ENCODE measurements at regions not wholly inside any gene's neighbourhood (a gene's known extent, or its start where the extent isn't known, plus 50 kb on each side); places are given as distances from the start of the nearest gene placed in this dataset.

DNA sequence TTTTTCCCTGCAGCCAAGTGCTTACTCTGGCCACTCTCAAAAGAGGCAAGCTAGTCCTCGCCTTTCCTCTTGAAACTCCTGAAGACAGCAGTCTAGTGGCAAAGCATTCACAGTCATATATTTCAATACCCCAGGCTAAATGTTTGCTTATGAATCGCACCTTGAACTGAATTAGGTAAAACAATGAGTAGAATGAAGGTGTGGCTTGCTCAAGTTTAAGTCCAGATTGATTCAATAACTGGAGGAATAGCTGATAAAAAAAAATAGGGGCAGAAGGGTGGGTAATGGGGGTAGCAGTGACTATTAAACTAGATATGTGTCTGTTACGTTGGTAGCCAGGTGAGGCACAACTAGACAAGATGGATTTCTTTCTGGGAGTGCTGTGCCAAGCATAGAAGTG, 88.2 kb upstream of the EPB41L3 start:
- Histone ChIP-seq H3K36me3 (ENCODE audit: insufficient read depth) (no peaks in the 10 kb centered on the region), H3K4me3 (no peak overlapping the region), H4K20me1 (replicated peaks; ENCODE audit: insufficient read depth) (no peaks in the 10 kb centered on the region), H3F3A (replicated peaks; ENCODE audit: low read depth) (no peaks in the 10 kb centered on the region), H3K79me2 (replicated peaks; ENCODE audit: insufficient read depth) (no peaks in the 10 kb centered on the region), H3K4me2 (no peak overlapping the region), H3K27me3 (ENCODE audit: insufficient read depth) (peaks cover 54% of the 10 kb centered on the region), H3K27ac (ENCODE audit: low read depth) (no peak overlapping the region), H3K9me2 (ENCODE audit: insufficient read depth) (no peaks in the 10 kb centered on the region), H2AFZ (no peak overlapping the region), H3K4me1 (ENCODE audit: insufficient read depth) (no peaks in the 10 kb centered on the region; the same call in 1 of the 2 replicates)
- DNase-seq (ENCODE audit: low spot score) (no peak), ATAC-seq (no peak)
- H3K4me1 Mint-ChIP-seq = peaks cover 10% of the 10 kb centered on the region; the same call in 1 of the 3 replicates
- TF ChIP-seq CREB1 (CRISPR knock-in tag; IDR thresholded peaks at IDR 0.05; ENCODE audit: low read depth) (no peak), JUNB (IDR thresholded peaks at IDR 0.05; ENCODE audit: unreplicated experiment) (no peak), NANOG (IDR thresholded peaks at IDR 0.05; ENCODE audit: borderline replicate concordance) (no peak), POLR2AphosphoS5 (IDR thresholded peaks at IDR 0.05; ENCODE audit: low read depth) (no peak), ZNF331 (CRISPR knock-in tag; IDR thresholded peaks at IDR 0.05; ENCODE audit: low read depth) (no peak), CTCF (conservative IDR thresholded peaks at IDR 0.05; ENCODE audit: low read depth in 2 of 2) (no peak), EZH2 (IDR thresholded peaks at IDR 0.05; ENCODE audit: low read depth, unreplicated experiment) (no peak), REST (IDR thresholded peaks at IDR 0.05; ENCODE audit: unreplicated experiment) (no peak), EZH2phosphoT487 (IDR thresholded peaks at IDR 0.05; ENCODE audit: unreplicated experiment) (no peak), ZNF114 (CRISPR knock-in tag; IDR thresholded peaks at IDR 0.05) (no peak), STAT1 (IDR thresholded peaks at IDR 0.05; ENCODE audit: unreplicated experiment) (no peak)
- TF ChIP-seq, protein P1, sequence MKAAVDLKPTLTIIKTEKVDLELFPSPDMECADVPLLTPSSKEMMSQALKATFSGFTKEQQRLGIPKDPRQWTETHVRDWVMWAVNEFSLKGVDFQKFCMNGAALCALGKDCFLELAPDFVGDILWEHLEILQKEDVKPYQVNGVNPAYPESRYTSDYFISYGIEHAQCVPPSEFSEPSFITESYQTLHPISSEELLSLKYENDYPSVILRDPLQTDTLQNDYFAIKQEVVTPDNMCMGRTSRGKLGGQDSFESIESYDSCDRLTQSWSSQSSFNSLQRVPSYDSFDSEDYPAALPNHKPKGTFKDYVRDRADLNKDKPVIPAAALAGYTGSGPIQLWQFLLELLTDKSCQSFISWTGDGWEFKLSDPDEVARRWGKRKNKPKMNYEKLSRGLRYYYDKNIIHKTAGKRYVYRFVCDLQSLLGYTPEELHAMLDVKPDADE (IDR thresholded peaks at IDR 0.05) = no peak
- TF ChIP-seq, protein P2, sequence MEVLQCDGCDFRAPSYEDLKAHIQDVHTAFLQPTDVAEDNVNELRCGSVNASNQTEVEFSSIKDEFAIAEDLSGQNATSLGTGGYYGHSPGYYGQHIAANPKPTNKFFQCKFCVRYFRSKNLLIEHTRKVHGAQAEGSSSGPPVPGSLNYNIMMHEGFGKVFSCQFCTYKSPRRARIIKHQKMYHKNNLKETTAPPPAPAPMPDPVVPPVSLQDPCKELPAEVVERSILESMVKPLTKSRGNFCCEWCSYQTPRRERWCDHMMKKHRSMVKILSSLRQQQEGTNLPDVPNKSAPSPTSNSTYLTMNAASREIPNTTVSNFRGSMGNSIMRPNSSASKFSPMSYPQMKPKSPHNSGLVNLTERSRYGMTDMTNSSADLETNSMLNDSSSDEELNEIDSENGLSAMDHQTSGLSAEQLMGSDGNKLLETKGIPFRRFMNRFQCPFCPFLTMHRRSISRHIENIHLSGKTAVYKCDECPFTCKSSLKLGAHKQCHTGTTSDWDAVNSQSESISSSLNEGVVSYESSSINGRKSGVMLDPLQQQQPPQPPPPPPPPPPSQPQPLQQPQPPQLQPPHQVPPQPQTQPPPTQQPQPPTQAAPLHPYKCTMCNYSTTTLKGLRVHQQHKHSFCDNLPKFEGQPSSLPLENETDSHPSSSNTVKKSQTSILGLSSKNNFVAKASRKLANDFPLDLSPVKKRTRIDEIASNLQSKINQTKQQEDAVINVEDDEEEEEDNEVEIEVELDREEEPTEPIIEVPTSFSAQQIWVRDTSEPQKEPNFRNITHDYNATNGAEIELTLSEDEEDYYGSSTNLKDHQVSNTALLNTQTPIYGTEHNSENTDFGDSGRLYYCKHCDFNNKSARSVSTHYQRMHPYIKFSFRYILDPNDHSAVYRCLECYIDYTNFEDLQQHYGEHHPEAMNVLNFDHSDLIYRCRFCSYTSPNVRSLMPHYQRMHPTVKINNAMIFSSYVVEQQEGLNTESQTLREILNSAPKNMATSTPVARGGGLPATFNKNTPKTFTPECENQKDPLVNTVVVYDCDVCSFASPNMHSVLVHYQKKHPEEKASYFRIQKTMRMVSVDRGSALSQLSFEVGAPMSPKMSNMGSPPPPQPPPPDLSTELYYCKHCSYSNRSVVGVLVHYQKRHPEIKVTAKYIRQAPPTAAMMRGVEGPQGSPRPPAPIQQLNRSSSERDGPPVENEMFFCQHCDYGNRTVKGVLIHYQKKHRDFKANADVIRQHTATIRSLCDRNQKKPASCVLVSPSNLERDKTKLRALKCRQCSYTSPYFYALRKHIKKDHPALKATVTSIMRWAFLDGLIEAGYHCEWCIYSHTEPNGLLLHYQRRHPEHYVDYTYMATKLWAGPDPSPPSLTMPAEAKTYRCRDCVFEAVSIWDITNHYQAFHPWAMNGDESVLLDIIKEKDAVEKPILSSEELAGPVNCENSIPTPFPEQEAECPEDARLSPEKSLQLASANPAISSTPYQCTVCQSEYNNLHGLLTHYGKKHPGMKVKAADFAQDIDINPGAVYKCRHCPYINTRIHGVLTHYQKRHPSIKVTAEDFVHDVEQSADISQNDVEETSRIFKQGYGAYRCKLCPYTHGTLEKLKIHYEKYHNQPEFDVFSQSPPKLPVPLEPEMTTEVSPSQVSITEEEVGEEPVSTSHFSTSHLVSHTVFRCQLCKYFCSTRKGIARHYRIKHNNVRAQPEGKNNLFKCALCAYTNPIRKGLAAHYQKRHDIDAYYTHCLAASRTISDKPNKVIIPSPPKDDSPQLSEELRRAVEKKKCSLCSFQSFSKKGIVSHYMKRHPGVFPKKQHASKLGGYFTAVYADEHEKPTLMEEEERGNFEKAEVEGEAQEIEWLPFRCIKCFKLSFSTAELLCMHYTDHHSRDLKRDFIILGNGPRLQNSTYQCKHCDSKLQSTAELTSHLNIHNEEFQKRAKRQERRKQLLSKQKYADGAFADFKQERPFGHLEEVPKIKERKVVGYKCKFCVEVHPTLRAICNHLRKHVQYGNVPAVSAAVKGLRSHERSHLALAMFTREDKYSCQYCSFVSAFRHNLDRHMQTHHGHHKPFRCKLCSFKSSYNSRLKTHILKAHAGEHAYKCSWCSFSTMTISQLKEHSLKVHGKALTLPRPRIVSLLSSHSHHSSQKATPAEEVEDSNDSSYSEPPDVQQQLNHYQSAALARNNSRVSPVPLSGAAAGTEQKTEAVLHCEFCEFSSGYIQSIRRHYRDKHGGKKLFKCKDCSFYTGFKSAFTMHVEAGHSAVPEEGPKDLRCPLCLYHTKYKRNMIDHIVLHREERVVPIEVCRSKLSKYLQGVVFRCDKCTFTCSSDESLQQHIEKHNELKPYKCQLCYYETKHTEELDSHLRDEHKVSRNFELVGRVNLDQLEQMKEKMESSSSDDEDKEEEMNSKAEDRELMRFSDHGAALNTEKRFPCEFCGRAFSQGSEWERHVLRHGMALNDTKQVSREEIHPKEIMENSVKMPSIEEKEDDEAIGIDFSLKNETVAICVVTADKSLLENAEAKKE (CRISPR knock-in tag; IDR thresholded peaks at IDR 0.05) = no peak
- no peaks in the 10 kb centered on the region for H3K36me3 Mint-ChIP-seq (ENCODE audit: low read depth)
- peaks cover 19% of the 10 kb centered on the region for H3K27me3 Mint-ChIP-seq (ENCODE audit: insufficient read depth, low read depth, poor library complexity)
- H3K4me3 Mint-ChIP-seq = no peak overlapping the region
- no peaks in the 10 kb centered on the region for H3K9me3 Mint-ChIP-seq
- no peak overlapping the region for H3K27ac Mint-ChIP-seq
